ENCODE measurements at regions not wholly inside any gene's neighbourhood (a gene's known extent, or its start where the extent isn't known, plus 50 kb on each side); places are given as distances from the start of the nearest gene placed in this dataset.

- dilution Hi-C loops (cut with HindIII; ENCODE audit: low sequenced_read_pairs, unreplicated experiment), result no loop called here
- Histone ChIP-seq H2BK20ac (ENCODE audit: low read depth, low read length) (no peak overlapping the region), H3K9me3 (ENCODE audit: control insufficient read depth, insufficient read depth, low read length) (no peaks in the 10 kb centered on the region), H2AFZ (replicated peaks; ENCODE audit: low read length, poor library complexity) (no peak overlapping the region), H4K5ac (ENCODE audit: low read depth, low read length) (no peak overlapping the region), H3K4me3 (ENCODE audit: insufficient read depth, low read depth, low read length) (no peak overlapping the region), H2BK120ac (ENCODE audit: low read depth, low read length) (no peak overlapping the region), H3K4ac (ENCODE audit: low read depth, low read length) (no peak overlapping the region), H3K79me1 (ENCODE audit: low read depth in 1 of 2, low read length in 2 of 2) (no peaks in the 10 kb centered on the region), H3K23ac (ENCODE audit: low read depth, low read length) (no peak overlapping the region), H2AK9ac (replicated peaks; ENCODE audit: low read depth, low read length, poor library complexity) (no peak overlapping the region), H4K20me1 (ENCODE audit: insufficient read depth, low read length) (no peaks in the 10 kb centered on the region), H3K4me2 (ENCODE audit: low read depth, low read length) (no peak overlapping the region), H4K8ac (ENCODE audit: low read depth in 2 of 2, low read length in 2 of 2) (no peak overlapping the region), H2AK5ac (ENCODE audit: low read depth, low read length) (no peak overlapping the region), H2BK5ac (ENCODE audit: low read depth, low read length, poor library complexity, severe bottlenecking) (no peak overlapping the region), H3K4me1 (ENCODE audit: control insufficient read depth, insufficient read depth, low read length) (no peaks in the 10 kb centered on the region), H2BK15ac (ENCODE audit: low read depth, low read length) (no peak overlapping the region), H3K9me1 (ENCODE audit: insufficient read depth, low read length) (no peaks in the 10 kb centered on the region), H3K9ac (ENCODE audit: low read depth, low read length) (no peak overlapping the region), H4K91ac (ENCODE audit: insufficient read depth, low read depth, low read length) (no peak overlapping the region), H3K18ac (ENCODE audit: low read depth, low read length) (no peak overlapping the region), H3K14ac (replicated peaks; ENCODE audit: low read depth, low read length) (no peak overlapping the region), H3K27ac (ENCODE audit: insufficient read depth, low read length) (no peak overlapping the region), H3K56ac (ENCODE audit: extremely low read depth, insufficient read depth, low read length) (no peak overlapping the region), H3K36me3 (ENCODE audit: control insufficient read depth, insufficient read depth, low read length) (no peaks in the 10 kb centered on the region), H3K27me3 (ENCODE audit: control insufficient read depth, insufficient read depth, low read length) (no peaks in the 10 kb centered on the region)
- ChIA-PET POLR2A (ENCODE audit: unreplicated experiment) (no interaction called here), CTCF (no interaction called here)
- no TSS peak for BruUV-seq (replicated peaks)
- in situ Hi-C loops (cut with MboI; ENCODE audit: low sequenced_read_pairs), result no loop called here
- no peak for TF ChIP-seq FOS (IDR thresholded peaks at IDR 0.05; ENCODE audit: low read depth, low read length)
- TF ChIP-seq MXI1 (IDR thresholded peaks at IDR 0.05; ENCODE audit: borderline replicate concordance, low read depth, low read length), result no peak
- no peak for TF ChIP-seq SMC3 (IDR thresholded peaks at IDR 0.05; ENCODE audit: low read depth, low read length)
- no peak for TF ChIP-seq RFX5 (IDR thresholded peaks at IDR 0.05; ENCODE audit: low read depth, low read length)
- TF ChIP-seq NFE2L2 (IDR thresholded peaks at IDR 0.05; ENCODE audit: low read depth, low read length), result no peak
- TF ChIP-seq ELK1 (IDR thresholded peaks at IDR 0.05; ENCODE audit: borderline replicate concordance, low read depth, low read length), result no peak
- no peak for TF ChIP-seq POLR2A (IDR thresholded peaks at IDR 0.05; ENCODE audit: low read depth, low read length)
- TF ChIP-seq CEBPB (IDR thresholded peaks at IDR 0.05; ENCODE audit: low read depth, low read length), result no peak
- TF ChIP-seq USF2 (IDR thresholded peaks at IDR 0.05; ENCODE audit: low read depth, low read length), result no peak
- TF ChIP-seq MAZ (IDR thresholded peaks at IDR 0.05; ENCODE audit: borderline replicate concordance, low read depth, low read length), result no peak
- no peak for TF ChIP-seq CTCF (conservative IDR thresholded peaks at IDR 0.05; ENCODE audit: low read depth, low read length)
- no peak for TF ChIP-seq MAFK (IDR thresholded peaks at IDR 0.05; ENCODE audit: low read depth, low read length)
- no peak for TF ChIP-seq CHD1 (IDR thresholded peaks at IDR 0.05; ENCODE audit: low read depth, low read length)
- no peak for TF ChIP-seq RCOR1 (IDR thresholded peaks at IDR 0.05; ENCODE audit: insufficient replicate concordance, low read length)
- TF ChIP-seq RAD21 (IDR thresholded peaks at IDR 0.05; ENCODE audit: low read length), result no peak
- intact Hi-C loops (cut with micrococcal nuclease), result no loop called here
- DNase-seq (no peak), ATAC-seq (ENCODE audit: low read depth) (no peak)
These were observed 446.8 kb downstream of the TRAM1L1 start for GRCh38 chr4:116638592-116638991.

All from IMR-90 (cell line).